Midbrain (tissue), 1 donor: ENCODE measurements at regions not wholly inside any gene's neighbourhood (a gene's known extent, or its start where the extent isn't known, plus 50 kb on each side); places are given as distances from the start of the nearest gene placed in this dataset.

ENCODE experiments used
- DNase-seq: peaks from one replicate; lab custom pipeline; 2025; lab: John Stamatoyannopoulos, UW

DNA sequence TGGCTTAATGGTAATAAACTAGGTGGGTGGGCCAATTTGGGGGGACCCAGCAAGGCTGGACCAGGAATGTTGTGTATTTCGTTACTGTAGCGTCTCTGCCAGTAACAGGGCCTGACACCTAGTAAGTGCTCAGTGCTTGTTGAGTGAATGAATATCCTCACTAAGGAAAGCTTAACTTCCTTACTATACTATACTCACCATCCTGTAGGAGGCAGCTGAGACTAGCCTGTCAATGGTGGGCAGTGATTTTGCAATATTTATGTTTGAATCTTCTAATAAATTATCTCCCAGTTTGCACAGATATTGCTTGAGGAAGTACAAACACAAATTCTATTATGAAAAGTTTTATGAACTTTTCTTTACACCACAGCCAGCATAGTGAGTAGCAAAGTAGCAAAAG lies 370.7 kb upstream of the SYT4 start:
- DNase-seq = no peak

DNA sequence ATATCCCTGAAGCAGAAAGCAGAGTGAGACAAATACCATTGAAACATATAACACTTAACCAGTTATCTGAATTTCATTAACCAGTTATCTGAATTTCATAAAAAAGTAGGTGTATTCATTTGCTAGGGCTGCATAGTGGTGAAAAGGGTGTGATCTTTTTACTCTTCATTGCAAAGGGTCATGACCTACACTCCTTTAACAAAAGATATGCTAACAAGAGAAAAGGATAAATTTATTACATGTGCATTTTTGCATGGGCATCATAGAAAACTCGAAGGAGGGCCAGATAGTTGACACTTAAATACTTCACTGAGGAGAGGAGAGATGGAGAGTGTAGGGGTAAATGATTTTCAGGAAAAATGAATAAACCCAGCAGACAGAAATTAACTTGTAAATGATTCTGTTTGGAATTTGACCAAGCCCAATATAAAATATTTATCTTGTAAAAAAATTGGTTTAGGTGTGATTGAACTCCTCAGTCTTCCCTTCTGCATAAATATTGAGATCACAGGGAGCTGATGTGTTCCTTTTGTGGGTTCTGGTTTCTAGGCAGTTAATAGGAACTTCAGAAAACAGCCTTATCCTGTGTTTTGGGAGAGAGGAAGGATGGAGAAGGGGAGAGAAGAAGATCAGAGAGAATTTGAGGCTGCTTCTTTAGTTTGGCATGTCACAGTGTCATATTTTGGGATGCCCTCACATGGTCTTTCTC lies 372.5 kb upstream of the SYT4 start:
- no peak for DNase-seq

DNA sequence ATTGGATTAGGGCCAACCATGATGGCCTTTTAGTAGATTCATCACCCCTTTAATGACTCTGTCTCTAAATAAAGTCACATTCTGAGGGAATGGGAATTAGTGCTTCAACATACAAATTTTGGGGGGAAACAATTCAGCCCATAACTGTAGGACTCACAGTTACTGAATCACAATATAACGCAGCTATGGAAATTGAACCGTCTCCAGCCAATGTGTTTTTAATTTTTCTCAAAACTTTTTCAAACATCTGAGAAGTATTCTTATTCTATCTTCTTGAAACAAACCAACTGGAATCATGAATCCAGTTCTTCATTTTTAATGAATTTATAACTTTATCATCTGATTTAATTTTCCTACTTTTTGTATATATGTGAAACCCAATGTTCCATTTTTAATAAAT lies 373.1 kb upstream of the SYT4 start:
- DNase-seq = no peak

DNA sequence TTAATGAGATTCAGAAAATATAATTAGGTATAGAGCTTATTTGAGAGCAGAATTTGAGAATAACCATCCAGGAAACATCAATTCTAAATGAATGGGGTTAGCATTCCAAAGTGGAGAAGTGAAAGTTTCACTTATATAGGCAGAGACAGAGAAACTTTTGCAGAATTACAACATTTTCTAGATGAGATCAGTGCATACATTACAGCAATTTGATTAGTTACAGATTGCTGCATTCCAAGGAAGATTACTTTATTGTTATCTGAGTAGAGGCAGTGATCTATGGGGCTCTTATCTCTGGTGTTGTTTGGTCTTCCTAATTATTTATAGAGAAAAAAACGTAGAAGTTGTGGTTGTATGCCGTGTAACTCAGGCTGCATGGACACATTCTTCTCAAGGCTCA lies 373.8 kb upstream of the SYT4 start:
- DNase-seq = no peak

DNA sequence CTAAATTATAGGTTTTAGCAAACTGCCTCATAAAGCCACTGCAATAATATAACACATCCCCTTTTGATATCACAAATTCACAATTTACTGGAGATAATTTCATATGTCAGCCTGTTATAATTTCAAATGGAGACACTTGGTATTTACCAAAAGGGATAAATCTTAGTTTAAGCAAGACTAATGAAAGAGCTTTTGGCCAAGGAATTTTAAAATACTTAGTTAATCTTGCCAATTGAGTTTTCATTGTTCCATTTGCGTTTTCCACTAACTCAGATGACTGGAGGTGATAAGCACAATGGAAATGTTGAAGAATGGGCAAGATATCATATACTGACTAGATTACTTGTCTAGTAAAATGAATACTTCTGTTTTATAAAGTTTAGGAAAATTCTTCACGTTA lies 379.3 kb upstream of the SYT4 start:
- no peak for DNase-seq

DNA sequence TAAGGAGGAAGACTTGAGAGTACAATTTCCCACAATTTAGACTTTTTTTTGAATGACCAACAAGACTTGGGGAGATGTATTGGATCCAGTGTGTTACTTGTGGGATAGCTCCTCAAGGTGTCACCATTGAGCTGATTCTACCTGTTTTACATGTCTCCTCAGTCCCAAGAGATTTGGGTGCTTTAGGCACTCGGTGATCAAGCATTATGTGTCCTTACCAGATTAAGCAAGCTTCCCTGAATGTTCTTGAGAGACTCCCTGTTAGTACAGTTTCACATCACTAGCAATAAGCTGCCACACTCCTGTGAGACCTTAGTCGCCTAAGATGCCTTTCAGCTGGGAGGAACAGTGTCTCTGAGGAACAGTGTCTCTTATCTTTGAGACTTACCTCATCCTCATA lies 384.3 kb upstream of the SYT4 start:
- DNase-seq = no peak

DNA sequence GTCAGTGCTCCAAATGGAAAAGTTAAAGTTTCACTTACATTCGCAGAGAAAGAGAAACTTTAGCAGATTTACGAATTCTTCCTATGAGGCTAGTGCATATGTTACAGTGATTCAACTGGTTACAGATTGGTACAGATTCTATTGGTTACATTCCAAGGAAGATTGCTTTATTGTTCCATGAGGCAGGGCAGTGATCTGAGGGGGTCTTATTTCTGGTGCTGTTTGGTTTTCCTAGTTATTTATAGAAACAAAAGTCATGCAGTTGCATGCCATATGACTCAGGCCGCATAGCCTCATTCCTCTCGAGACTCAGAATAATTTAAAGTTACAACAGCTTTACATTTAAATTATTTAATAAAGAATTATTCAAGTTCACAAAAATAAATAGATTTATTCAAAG lies 385.4 kb upstream of the SYT4 start:
- DNase-seq = no peak

DNA sequence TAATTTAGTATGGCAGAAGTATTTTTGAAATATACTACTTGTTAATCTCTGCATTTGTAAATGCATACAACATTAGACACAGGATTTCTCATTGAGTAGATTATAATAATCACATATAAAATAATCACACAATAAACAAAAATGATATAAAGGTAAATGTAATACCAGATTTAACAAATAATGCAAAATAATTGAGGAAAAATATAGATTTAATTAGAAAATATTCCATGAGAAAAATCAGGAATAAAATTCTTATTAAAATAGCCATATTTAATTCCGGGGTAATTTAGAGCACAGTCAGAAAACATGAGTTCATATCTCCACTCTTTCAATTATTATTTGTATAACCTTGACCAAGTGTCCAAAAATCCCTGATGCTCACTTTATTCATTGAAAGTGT lies 385.9 kb upstream of the SYT4 start:
- DNase-seq = no peak

DNA sequence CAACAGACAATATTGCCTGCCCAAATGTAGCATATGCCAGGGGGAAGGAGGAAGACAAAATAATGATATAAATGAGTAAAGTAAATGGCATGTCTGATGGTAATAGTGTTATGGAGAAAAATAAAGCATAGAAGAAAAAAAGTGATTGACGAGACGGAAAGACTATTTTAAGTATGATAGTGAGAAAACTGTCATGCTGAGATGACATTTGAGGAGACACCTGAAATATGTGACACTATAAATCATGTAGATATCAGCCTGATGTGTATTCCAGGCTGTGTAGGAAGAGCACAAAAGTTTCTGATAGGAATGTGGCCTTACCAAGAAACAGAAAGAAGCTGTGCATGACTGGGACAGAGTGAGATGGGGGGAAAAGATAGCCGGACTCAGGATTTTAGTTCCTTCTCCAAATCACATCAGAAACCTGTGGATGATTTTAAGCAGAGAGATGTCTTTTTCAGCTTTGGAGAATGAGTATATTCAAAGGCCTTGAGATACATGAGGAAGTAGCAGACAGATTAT lies 387.3 kb upstream of the SYT4 start:
- no peak for DNase-seq

DNA sequence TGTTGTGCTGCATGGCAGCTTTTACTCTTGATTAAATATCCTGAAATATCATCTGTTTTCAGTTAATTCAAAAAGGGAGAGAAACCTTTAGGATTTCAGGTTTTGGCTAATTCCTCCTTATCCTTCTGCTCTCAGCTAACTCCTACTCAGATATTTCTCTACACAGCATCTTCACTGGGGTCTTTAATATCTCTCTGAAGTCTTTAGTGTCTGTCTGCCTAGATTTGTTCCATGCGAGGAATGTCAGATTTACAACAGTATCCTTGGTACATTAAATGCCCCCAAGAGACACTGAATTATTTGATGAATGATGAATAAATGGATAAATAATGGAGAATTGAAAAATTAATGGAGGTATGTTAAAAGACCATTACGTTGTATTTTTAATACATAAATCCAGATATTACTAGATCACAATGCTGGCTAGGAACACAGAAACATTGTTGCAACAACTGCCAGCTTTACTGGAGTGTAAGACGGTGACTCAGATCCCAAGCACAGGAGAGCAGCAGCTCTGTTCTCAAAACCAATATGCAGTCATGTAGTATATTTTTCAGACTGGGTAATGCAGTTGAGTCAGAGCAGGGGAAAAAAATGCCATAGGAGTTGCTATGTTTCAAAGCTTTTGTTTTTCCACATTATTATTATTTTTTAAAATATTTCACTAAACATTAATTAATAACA lies 388.0 kb upstream of the SYT4 start:
- DNase-seq = no peak

DNA sequence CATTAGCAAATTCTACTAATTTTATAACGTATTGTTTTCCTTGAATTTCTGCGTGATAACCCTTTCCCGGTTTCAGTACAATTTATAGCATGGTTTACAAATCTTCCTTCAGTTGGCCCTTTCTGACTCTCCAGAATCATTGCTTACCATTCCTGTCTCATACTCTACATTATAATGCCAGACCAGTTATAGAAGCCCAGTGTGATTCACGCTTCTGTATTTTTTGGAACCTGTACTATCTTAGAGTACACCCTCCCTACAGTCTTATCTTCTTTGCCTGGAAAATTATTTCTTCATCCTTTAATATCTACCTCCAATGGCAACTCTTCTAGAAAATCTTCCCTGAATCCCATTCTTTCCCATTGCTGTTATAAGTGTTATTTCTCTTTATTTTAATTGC lies 391.6 kb upstream of the SYT4 start:
- DNase-seq = no peak

DNA sequence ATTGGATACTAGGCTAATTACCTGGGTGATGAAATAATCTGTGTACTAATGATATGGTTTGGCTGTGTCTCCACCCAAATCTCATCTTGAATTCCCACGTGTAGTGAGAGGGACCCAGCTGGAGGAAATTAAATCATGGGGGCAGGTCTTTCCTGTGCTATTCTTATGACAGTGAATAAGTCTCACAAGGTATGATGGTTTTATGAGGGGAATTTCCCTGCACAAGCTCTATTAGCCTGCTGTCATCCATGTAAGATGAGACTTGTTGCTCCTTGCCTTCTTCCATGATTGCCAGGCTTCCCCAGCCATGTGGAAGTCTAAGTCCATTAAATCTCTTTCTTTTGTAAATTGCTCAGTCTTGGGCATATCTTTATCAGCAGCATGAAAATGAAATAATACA lies 394.1 kb upstream of the SYT4 start:
- DNase-seq = no peak

DNA sequence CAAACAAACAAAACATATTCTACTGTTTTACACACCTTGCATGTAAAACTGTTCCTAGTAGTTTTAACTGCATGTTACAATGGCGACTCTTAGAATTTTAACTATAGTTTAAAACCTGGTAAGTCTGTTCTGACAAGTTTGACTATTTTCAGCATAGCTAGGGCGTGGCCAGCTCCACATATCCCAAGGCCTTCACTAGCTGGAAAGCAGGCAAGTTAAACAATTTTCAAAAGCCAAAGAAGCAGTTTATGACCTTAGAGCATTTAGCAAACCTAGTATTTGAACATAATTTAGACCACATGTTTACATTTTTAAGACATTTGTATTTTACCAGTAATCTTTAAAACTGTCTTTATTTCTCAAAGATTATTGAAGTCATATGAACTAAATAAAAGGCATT lies 402.8 kb upstream of the SYT4 start:
- no peak for DNase-seq

DNA sequence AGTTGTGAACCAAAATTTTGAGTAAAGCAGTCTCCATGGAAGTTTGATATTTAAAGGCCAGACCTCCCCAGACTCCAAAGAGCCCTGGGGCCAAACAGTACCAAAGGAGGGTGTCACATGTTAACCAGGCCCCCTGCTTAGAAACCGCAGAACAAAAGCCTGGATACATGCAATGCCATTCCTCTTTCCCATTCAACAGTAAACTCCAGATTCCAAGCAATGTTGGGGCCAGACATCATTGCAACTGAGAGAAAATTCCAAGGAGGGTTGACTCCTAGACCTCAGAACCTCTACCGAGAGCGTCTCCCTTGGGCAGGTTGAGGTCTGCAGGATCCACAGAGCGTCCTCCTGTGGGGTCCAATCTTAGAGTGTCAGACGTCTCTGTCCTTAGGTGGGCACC lies 404.4 kb upstream of the SYT4 start:
- DNase-seq = no peak

DNA sequence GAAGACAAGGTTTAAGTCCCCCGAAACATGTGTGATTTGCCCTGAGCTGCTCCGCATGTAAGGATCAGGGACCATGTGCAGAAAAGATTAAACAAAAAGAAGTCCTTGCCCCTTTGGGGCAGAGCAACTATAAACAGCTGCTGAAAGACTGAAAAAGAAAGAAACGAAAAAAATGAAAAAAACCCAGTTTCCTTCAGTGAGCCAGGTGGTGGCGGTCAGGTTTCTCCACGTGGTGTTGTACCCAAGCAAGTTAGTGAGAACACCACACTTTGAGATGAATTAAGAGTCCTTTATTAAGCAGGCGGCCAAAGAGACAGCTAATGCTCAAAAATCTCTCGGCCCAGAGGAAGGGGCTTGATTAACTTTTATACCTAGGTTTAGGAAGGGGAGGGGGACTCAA lies 404.9 kb upstream of the SYT4 start:
- DNase-seq = no peak

DNA sequence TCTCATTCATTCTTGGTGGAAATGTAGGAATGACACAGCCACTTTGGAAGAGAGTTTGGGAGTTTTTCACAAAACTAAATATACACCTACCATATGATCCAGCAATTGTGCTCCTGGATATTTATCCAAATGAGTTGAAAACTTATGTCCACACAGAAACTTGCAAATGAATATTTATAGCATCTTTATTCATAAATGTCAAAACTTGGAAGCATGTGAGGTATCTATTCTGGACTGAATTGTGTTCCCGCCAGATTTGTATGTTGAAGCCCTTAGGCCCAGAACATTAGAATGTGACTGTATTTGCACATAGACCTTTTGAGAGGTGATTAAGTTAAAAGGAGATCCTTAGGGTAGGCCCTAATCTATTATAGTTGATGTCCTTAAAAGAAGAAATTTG lies 409.4 kb upstream of the SYT4 start:
- DNase-seq = no peak

DNA sequence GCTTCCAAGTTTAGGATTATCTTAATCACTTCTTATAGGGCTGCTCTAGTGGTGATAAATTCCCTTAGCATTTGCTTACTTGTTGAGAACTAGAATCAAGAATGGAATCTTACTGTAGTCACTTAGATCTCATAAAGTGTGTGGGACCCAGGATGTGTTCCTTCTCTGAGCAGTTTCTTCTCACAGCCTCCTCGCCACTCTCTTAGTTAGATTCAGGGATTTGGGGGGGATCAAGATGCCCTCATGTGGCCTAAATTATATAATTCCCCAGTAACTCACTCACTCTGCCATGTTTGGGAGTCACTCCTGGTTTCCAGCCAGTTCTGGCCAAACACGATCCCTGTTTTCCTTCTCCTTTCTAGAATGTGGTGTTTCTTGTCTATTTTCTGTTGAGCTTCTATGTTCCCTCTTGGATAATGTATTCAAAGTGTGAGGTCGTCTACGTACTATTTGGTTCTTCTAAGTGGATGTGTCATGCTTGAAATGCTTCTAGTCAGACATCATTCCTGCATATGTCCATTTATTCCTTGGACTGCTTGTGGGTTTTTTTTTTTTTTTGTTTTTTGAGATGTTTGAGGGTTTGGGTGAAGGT lies 414.9 kb upstream of the SYT4 start:
- no peak for DNase-seq

DNA sequence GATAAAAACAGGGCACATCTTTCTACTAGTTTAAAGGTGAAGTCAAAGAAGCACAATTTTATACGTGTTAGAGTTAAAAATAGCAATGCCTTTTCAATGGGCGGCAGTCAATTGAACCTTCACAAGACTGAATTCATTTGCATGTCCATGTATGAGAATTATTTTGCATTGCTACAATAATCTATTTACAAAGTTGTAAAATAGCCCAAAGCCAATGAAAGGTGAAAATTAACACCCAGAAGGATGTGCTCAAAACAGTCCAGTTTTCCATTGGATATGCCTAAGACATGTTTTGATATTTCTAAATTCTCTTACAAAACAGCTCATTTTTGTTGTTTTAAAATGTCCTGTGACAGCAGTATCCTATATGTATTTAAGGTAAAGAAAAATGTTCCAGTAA lies 425.1 kb upstream of the SYT4 start:
- DNase-seq = no peak

DNA sequence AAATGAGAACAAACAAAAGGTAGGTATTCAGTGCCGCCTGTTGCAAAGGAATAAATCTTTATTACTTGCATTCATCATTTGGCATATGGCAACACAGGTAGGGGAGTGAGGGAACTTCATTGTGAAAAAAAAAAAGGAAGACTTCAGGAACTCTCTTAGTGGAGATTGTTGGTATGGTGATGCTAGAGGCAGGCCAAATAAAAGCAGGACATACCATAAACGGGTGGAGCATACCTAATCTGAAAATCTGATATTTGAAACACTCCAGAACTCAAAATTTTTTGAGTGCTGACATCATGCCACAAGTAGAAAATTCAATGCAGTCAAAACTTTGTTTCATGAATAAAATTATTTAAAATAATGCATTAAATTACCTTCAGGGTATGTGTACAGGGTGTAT lies 425.8 kb upstream of the SYT4 start:
- DNase-seq = no peak

DNA sequence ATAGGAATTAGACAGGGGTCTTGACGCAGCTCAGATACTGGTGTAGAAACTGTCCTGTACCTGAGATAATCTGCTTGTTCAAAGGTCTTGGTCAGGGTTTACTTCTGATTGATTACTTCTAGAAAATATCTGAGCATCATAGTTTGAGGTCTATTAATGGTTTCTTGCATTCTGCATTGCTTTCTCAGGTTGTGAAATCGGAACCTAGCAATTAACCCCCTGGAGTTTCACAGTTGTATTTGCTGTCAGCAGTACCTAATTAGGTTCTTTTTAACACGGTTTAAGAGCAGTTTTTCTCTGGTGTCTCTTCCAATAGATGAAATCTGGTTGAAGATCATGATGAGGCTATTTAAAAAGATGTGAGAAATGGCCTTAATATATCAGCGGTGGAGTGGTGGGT lies 428.6 kb upstream of the SYT4 start:
- no peak for DNase-seq

DNA sequence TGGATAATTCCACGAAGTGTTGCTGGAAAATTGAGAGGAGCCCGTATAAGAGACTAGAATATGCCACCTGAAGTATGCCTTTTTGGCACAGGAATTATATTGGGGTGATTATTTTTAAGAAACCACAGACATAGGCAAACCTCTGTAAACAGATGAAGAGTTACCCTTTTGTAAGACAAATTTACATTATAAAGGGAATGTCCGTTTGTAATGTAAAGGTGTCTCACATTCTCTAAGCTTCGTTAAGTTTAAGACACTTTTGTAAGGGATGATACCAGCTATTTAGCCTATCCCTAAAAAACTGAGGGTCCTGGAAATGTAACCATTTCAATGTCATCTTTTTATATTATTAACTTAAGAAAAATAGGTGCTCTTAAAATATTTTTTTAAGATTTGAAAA lies 432.8 kb upstream of the SYT4 start:
- no peak for DNase-seq

DNA sequence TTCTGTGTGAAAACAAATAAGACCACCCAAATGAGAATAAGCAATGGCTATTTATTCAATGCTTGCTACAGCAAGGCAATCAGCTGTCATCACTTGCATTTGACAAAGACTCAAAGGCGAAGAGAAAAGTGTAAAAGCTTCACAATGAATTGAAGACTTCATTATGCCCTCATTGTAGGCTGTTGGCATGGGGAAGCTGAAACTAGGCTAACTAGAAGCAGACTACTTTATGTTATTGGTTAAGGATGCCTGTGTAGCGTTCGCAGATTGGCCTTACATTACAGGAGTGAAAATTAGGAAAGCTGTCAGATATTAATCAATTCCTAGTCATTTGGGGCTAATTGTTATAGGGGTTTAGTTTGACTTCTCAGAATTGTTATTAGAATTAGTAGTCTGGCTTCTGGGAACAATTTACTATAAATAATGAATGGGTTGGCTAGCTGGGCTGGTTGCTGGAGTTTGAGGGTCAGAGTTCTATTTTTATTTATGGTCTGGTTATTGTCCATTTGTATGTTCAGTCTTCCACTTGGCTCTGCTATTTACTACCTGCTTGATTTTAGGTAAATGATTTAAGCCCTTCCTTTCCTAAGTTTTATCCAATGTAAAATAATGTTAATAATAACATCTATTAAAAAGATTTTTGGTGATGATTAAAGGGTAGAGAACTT lies 437.2 kb upstream of the SYT4 start:
- DNase-seq = no peak

DNA sequence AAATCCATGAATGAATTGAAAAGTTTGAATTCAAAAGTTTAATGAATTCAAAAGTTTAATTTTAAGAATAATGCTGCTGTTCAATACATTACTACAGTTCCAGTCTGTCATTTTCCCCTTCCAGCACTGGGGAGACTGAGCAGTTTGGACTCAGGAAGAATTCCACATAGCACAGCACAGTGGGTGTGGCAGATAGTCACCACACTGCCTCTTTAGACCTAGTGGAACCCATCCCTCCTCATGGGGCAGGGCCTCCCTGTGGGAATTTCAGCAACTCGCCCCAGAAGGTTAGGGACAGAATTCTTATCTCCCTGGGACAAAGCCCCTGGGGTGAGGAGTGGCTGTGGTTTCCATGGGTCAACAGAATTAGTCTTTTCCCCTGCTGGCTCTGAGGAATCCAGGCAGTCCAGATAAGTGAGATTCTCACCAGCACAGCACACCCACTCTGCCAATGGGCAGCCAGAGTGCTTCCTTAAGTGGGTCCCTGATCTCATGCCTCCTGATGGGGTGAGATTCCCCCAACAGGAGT lies 442.0 kb upstream of the SYT4 start:
- DNase-seq = no peak
